ENCODE measurements at regions not wholly inside any gene's neighbourhood (a gene's known extent, or its start where the extent isn't known, plus 50 kb on each side); places are given as distances from the start of the nearest gene placed in this dataset.

DNA sequence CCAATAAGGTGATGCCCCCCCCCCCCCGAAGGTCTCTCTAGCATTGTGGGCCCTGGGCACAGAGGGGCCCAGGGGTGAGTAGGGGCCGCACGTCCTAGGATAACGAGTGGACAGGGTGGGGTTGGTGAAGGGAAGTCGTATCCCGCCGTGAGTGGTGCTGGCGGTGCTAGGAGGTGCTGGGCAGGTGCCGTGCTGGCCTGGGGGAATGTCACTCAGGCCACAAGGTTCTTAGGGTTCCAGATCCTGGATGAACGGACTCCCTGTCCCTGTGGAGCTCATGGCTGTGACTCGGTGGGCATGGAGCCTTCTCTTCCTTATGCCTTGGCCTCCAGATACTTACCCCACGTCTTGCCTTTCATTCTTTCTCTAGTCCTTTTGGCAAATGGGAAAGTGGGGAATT lies 157.4 kb upstream of the SOX1 start:
- H3K4me3 ChIP-seq: no peak overlapping the region
- no peaks in the 10 kb centered on the region for H3K36me3 ChIP-seq
- no peak for ATAC-seq
- H3K4me1 ChIP-seq: no peaks in the 10 kb centered on the region
- H3K27ac ChIP-seq: no peak overlapping the region
- intact Hi-C loops (cut with DNase I): no loop called here
- no peaks in the 10 kb centered on the region for H3K9me3 ChIP-seq
- DNase-seq: no peak
- TF ChIP-seq, protein P1, sequence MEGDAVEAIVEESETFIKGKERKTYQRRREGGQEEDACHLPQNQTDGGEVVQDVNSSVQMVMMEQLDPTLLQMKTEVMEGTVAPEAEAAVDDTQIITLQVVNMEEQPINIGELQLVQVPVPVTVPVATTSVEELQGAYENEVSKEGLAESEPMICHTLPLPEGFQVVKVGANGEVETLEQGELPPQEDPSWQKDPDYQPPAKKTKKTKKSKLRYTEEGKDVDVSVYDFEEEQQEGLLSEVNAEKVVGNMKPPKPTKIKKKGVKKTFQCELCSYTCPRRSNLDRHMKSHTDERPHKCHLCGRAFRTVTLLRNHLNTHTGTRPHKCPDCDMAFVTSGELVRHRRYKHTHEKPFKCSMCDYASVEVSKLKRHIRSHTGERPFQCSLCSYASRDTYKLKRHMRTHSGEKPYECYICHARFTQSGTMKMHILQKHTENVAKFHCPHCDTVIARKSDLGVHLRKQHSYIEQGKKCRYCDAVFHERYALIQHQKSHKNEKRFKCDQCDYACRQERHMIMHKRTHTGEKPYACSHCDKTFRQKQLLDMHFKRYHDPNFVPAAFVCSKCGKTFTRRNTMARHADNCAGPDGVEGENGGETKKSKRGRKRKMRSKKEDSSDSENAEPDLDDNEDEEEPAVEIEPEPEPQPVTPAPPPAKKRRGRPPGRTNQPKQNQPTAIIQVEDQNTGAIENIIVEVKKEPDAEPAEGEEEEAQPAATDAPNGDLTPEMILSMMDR (IDR thresholded peaks at IDR 0.05): no peak
- peaks cover 0 to 22% of the 10 kb centered on the region in 2 donors for H3K27me3 ChIP-seq

DNA sequence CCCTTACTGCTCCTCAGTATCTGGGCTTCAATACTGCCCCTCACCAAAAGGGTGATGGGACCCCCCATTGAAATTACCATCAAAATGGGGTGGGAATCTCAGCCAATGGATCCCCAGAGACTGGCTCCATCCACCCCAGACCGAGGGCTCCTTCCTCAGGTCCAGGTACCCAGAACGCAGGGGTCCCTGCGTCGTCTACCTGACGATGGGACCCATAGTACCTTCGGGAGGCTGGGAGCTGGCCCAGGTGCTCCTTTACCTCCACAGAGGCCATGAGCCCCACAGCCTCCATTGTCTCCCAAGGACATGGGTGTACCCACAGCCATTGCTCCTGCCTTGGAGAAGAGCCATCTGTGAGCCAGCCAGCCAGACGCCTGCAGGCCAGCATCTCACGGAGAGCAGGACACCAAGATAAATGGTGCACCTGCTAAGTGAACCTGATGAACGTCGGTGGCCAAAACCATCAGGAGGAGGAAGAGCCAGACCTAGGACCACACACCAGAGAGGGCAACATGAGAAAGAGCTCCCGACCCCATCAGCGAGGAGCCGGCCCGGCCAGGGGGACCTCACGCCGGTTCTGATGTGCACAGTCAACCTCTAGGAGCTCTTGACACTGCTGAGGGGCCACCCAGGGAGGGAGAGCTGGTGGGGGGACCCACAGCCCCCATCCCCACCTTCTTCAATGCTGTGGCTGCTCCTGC lies 156.8 kb upstream of the SOX1 start:
- Histone ChIP-seq H3K4me1 (no peaks in the 10 kb centered on the region), H3K27me3 (peaks cover 0 to 20% of the 10 kb centered on the region in 2 donors), H3K4me3 (no peak overlapping the region), H3K9me3 (no peaks in the 10 kb centered on the region), H3K36me3 (no peaks in the 10 kb centered on the region), H3K27ac (no peak overlapping the region)
- TF ChIP-seq, protein P1 (IDR thresholded peaks at IDR 0.05): no peak
- ATAC-seq (no peak), DNase-seq (peak in 1 of 4 donors; percentile 14)
- intact Hi-C loops (cut with DNase I): no loop called here

DNA sequence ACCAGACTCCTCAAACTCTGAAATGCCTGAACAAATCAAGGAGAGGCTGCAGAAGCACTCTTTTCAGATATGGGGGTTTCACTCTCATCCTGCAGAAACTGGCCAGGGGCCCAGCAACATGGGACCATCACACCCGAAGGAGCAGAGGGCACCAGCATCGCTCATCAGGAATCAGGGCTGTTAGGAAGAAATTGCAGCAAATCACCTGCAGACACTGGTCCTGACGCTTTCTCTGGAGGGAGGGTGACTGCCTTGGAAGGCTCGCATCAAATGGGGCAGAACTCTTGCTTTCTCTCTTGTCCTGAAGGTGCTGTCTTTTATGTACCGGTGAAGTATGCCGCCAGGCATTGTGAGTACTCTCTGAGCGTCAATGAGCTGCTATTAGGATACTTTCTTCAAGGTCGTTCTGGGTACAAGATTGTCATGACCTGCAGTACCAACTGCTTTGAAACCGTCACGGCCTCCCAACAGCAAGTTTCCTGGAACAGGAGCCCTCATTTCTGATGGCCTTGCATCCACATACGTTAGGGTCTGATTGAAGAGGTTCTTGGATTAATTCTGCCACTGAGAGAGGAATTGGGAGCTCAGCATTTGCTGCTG lies 155.7 kb upstream of the SOX1 start:
- intact Hi-C loops (cut with DNase I): no loop called here
- DNase-seq (no peak), ATAC-seq (no peak)
- Histone ChIP-seq H3K4me3 (no peak overlapping the region), H3K4me1 (no peaks in the 10 kb centered on the region), H3K27ac (no peak overlapping the region), H3K36me3 (no peaks in the 10 kb centered on the region), H3K27me3 (peaks cover 0 to 23% of the 10 kb centered on the region in 2 donors), H3K9me3 (no peaks in the 10 kb centered on the region)
- TF ChIP-seq, protein P1 (IDR thresholded peaks at IDR 0.05): no peak

DNA sequence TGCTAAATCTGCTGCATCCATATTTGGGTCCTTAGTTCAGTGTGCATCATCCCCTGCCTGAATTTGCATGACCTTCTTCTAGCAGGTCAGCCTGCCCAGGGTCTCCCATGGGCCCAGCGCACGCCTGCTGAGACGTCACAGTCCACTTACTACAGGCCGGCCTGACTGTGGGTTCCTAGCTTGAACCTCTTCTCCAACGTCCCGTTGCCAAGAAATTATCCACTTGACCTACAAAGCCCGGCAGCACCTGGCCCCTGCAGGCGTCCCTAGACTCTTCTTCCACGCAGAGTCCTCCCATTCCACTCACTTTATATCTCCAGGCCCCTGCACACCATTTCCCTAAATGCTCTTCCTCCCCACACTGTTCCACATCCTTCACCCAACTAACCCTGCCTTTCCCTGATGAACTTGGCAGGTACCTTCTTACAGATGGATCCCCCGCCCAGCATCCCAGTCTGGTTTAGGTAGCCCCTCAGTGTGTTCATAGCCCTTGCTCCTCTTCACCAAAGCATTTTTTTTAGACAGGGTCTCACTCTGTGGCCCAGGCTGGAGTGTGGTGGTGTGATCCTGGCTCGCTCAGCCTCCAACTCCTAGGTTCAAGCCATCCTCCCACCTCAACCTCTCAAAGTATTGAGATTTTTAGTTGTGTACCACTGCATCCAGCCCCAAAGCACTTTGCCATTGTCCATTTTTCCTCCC lies 155.0 kb upstream of the SOX1 start:
- ATAC-seq: no peak

More for the DNA sequence above, 155.0 kb upstream of the SOX1 start:
- TF ChIP-seq, protein P1 (IDR thresholded peaks at IDR 0.05): no peak
- Histone ChIP-seq H3K27ac (no peak overlapping the region), H3K27me3 (peaks cover 0 to 23% of the 10 kb centered on the region in 2 donors), H3K9me3 (no peaks in the 10 kb centered on the region), H3K4me3 (no peak overlapping the region), H3K4me1 (no peaks in the 10 kb centered on the region), H3K36me3 (no peaks in the 10 kb centered on the region)
- intact Hi-C loops (cut with DNase I): no loop called here
- peak in 1 of 4 donors; percentile 7 for DNase-seq
